Liver (tissue), 8 donors: ENCODE measurements at regions not wholly inside any gene's neighbourhood (a gene's known extent, or its start where the extent isn't known, plus 50 kb on each side); places are given as distances from the start of the nearest gene placed in this dataset.

Experiments used
- DNase-seq: peaks from one replicate; pipeline ENCODE4 v3.0.0-alpha.2; 2017; ENCODE audit warnings: low spot score
- H3K27ac ChIP-seq, 2 donors: one replicate each; pipeline ENCODE4 v1.7.0; 2013; ENCODE audit warnings: inconsistent platforms in 2 of 2, low read length in 2 of 2, control low read depth in 1 of 2, low read depth in 1 of 2, mild to moderate bottlenecking in 1 of 2
- H3K27me3 ChIP-seq, 4 donors: one replicate each; pipeline versions ENCODE4 v1.6.1 to v1.7.0; 2013; ENCODE audit warnings: low read length in 3 of 4, inconsistent platforms in 1 of 4, mild to moderate bottlenecking in 1 of 4, moderate library complexity in 1 of 4; ENCODE audit not compliant: control insufficient read depth in 4 of 4, insufficient read depth in 4 of 4
- H3K36me3 ChIP-seq, 4 donors: one replicate each; pipeline versions ENCODE4 v1.6.1 to v1.7.0; 2013; ENCODE audit warnings: low read length in 3 of 4, mild to moderate bottlenecking in 3 of 4, low read depth in 1 of 4, moderate library complexity in 1 of 4; ENCODE audit not compliant: control insufficient read depth in 4 of 4, insufficient read depth in 3 of 4
- H3K4me1 ChIP-seq, 4 donors: one replicate each; pipeline versions ENCODE4 v1.6.1 to v1.7.0; 2013; ENCODE audit warnings: low read length in 3 of 4, mild to moderate bottlenecking in 3 of 4, moderate library complexity in 1 of 4; ENCODE audit not compliant: control insufficient read depth in 4 of 4, insufficient read depth in 4 of 4
- H3K4me3 ChIP-seq, 3 donors: one replicate each; pipeline versions ENCODE4 v1.6.1 to v1.7.0; 2013; ENCODE audit warnings: low read length in 3 of 3, control low read depth in 1 of 3, low read depth in 1 of 3, mild to moderate bottlenecking in 1 of 3
- H3K9ac ChIP-seq, 2 donors: one replicate each; pipeline ENCODE4 v1.7.0; 2013; ENCODE audit warnings: low read length in 2 of 2, mild to moderate bottlenecking in 2 of 2, moderate library complexity in 2 of 2, control low read depth in 1 of 2, low read depth in 1 of 2
- H3K9me3 ChIP-seq, 4 donors: one replicate each; pipeline versions ENCODE4 v1.6.1 to v1.7.0; 2013; ENCODE audit warnings: low read length in 3 of 4; ENCODE audit not compliant: control insufficient read depth in 4 of 4
- ATF3 ChIP-seq: IDR thresholded peaks from 2 replicates; pipeline ENCODE4 v1.6.1; 2016; ENCODE audit warnings: antibody characterized with exemption
- CTCF ChIP-seq: fragments of 150-350 bp; IDR thresholded peaks from 2 replicates; pipeline ENCODE4 v1.5.1; 2017; ENCODE audit warnings: improper control_type of control experiment, low read depth, low read length; ENCODE audit not compliant: missing input control
- EGR1 ChIP-seq, 2 donors: IDR thresholded peaks; 2 replicates each; pipeline ENCODE4 v1.6.1; 2016 to 2018; ENCODE audit warnings: antibody characterized with exemption in 2 of 2, low read depth in 2 of 2
- FOXA1 ChIP-seq: IDR thresholded peaks from 2 replicates; pipeline ENCODE4 v1.6.1; 2016; ENCODE audit warnings: antibody characterized with exemption
- FOXA2 ChIP-seq: IDR thresholded peaks from 2 replicates; pipeline ENCODE4 v1.6.1; 2016; ENCODE audit warnings: antibody characterized with exemption
- GABPA ChIP-seq, 2 donors: IDR thresholded peaks in 1 of 2; conservative IDR thresholded peaks in 1 of 2; 2 replicates each; pipeline ENCODE4 v1.6.1; 2016; ENCODE audit warnings: antibody characterized with exemption in 2 of 2, mild to moderate bottlenecking in 1 of 2, moderate library complexity in 1 of 2
- HNF4A ChIP-seq, 2 donors: conservative IDR thresholded peaks; 2 replicates each; pipeline ENCODE4 v1.6.1; 2016; ENCODE audit warnings: antibody characterized with exemption in 2 of 2, mild to moderate bottlenecking in 2 of 2
- HNF4G ChIP-seq: IDR thresholded peaks from 2 replicates; pipeline ENCODE4 v1.6.1; 2016; ENCODE audit warnings: antibody characterized with exemption
- JUND ChIP-seq, 2 donors: IDR thresholded peaks; 2 replicates each; pipeline ENCODE4 v1.6.1; 2016; ENCODE audit warnings: antibody characterized with exemption in 2 of 2
- MAX ChIP-seq: IDR thresholded peaks from 2 replicates; pipeline ENCODE4 v1.6.1; 2016; ENCODE audit warnings: antibody characterized with exemption
- NR2F2 ChIP-seq: IDR thresholded peaks from 2 replicates; pipeline ENCODE4 v1.6.1; 2016; ENCODE audit warnings: antibody characterized with exemption
- RAD21 ChIP-seq, 2 donors: IDR thresholded peaks; 2 replicates each; pipeline ENCODE4 v1.6.1; 2016; ENCODE audit warnings: antibody characterized with exemption in 2 of 2, mild to moderate bottlenecking in 2 of 2
- REST ChIP-seq: IDR thresholded peaks from 2 replicates; pipeline ENCODE4 v1.6.1; 2016; ENCODE audit warnings: antibody characterized with exemption, mild to moderate bottlenecking
- RXRA ChIP-seq, 2 donors: IDR thresholded peaks; 2 replicates each; pipeline ENCODE4 v1.6.1; 2017 to 2018; ENCODE audit warnings: antibody characterized with exemption in 2 of 2, mild to moderate bottlenecking in 1 of 2
- SP1 ChIP-seq: IDR thresholded peaks from 2 replicates; pipeline ENCODE4 v1.6.1; 2018; ENCODE audit warnings: antibody characterized with exemption, mild to moderate bottlenecking
- TAF1 ChIP-seq: conservative IDR thresholded peaks from 2 replicates; pipeline ENCODE4 v1.6.1; 2016; ENCODE audit warnings: antibody characterized with exemption, mild to moderate bottlenecking
- YY1 ChIP-seq: IDR thresholded peaks from 2 replicates; pipeline ENCODE4 v1.6.1; 2016; ENCODE audit warnings: antibody characterized with exemption, mild to moderate bottlenecking
- ZBTB33 ChIP-seq: IDR thresholded peaks from 2 replicates; pipeline ENCODE4 v1.6.1; 2016; ENCODE audit warnings: antibody characterized with exemption
- WGBS: extraction: QIAGEN DNeasy Blood & Tissue Kit; methylation state at CpG from one replicate; pipeline ENCODE4 v1.1.7; 2013; 5-methylcytosine and 5-hydroxymethylcytosine counted together
- donor health status: healthy.
- donor health status: healthy.
- donor health status: healthy.
- donor health status: healthy.
- donor health status: healthy.

GRCh38 chr14:38546932-38547551 is 291.1 kb upstream of the CLEC14A start:
- WGBS = 92% methylated on average over 2 of the region's 2 CpGs

More at GRCh38 chr14:38546932-38547551, 291.1 kb upstream of the CLEC14A start:
- Histone ChIP-seq H3K9ac (no peak overlapping the region), H3K27ac (no peak overlapping the region), H3K4me3 (no peak overlapping the region), H3K9me3 (no peaks in the 10 kb centered on the region), H3K36me3 (no peaks in the 10 kb centered on the region), H3K4me1 (no peaks in the 10 kb centered on the region), H3K27me3 (no peaks in the 10 kb centered on the region)
- TF ChIP-seq RAD21 (IDR thresholded peaks at IDR 0.05) (no peak), MAX (no peak), GABPA (IDR thresholded peaks at IDR 0.05 in 1 of 2, conservative IDR thresholded peaks at IDR 0.05 in 1 of 2) (no peak), NR2F2 (no peak), EGR1 (IDR thresholded peaks at IDR 0.05; ENCODE audit: low read depth in 2 of 2) (no peak), HNF4A (conservative IDR thresholded peaks at IDR 0.05) (no peak), SP1 (no peak), REST (no peak), CTCF (no peak), JUND (IDR thresholded peaks at IDR 0.05) (no peak), ZBTB33 (no peak), RXRA (IDR thresholded peaks at IDR 0.05) (no peak), YY1 (no peak), ATF3 (no peak), FOXA2 (no peak), FOXA1 (no peak), HNF4G (no peak), TAF1 (no peak)
- no peak for DNase-seq
